Heart left ventricle (tissue), 16 donors: ENCODE measurements at regions not wholly inside any gene's neighbourhood (a gene's known extent, or its start where the extent isn't known, plus 50 kb on each side); places are given as distances from the start of the nearest gene placed in this dataset.

Source experiments
- ATAC-seq, 4 donors: fragments of 200-7000 bp; cut with Tn5 transposase; one replicate each; pipeline ENCODE4 v1.9.1; 2020 to 2022; ENCODE audit warnings: moderate library complexity in 4 of 4, mild to moderate bottlenecking in 3 of 4, moderate number of reproducible peaks in 1 of 4
- DNase-seq, 5 donors: peaks; one replicate each; pipeline ENCODE4 v3.0.0-alpha.2; 2020
- H3K27ac ChIP-seq, 12 donors: fragments of 200-600 bp; sonication (generic) in 4 of 12; one replicate each; pipeline versions ENCODE4 v1.5.0 to v1.8.0; 2016 to 2022; ENCODE audit warnings: mild to moderate bottlenecking in 2 of 12
- H3K27me3 ChIP-seq, 9 donors: fragments of 200-600 bp; sonication (generic) in 2 of 9; one replicate each; pipeline versions ENCODE4 v1.5.1 to v1.8.0; 2016 to 2022; ENCODE audit warnings: mild to moderate bottlenecking in 3 of 9
- H3K36me3 ChIP-seq, 9 donors: fragments of 200-600 bp; sonication (generic) in 2 of 9; one replicate each; pipeline versions ENCODE4 v1.5.0 to v1.8.0; 2018 to 2022; ENCODE audit warnings: mild to moderate bottlenecking in 2 of 9
- H3K4me1 ChIP-seq, 12 donors: fragments of 200-600 bp; sonication (generic) in 4 of 12; one replicate each; pipeline versions ENCODE4 v1.5.0 to v1.8.0; 2016 to 2022; ENCODE audit warnings: mild to moderate bottlenecking in 3 of 12
- H3K4me3 ChIP-seq, 12 donors: fragments of 200-600 bp; sonication (generic) in 4 of 12; one replicate each; pipeline versions ENCODE4 v1.5.0 to v1.8.0; 2017 to 2022; ENCODE audit warnings: mild to moderate bottlenecking in 9 of 12, moderate library complexity in 4 of 12
- H3K9me3 ChIP-seq, 12 donors: fragments of 200-600 bp; sonication (generic) in 4 of 12; one replicate each; pipeline versions ENCODE4 v1.5.0 to v1.8.0; 2016 to 2022; ENCODE audit warnings: mild to moderate bottlenecking in 1 of 12
- POLR2A ChIP-seq, 2 donors: fragments of 450-650 bp; IDR thresholded peaks; one replicate each; pipeline ENCODE4 v1.6.1; 2017; ENCODE audit warnings: antibody characterized with exemption in 2 of 2, mild to moderate bottlenecking in 2 of 2, moderate library complexity in 2 of 2
- WGBS, 4 donors: extraction: QIAGEN DNeasy Blood & Tissue Kit in 2 of 4; methylation state at CpG; one replicate each; pipeline versions ENCODE4 v1.1.5 to v1.1.7; 2013 to 2018; 5-methylcytosine and 5-hydroxymethylcytosine counted together
- intact Hi-C, 10 donors: fragments of 100-400 bp; cut with DNase I; formaldehyde crosslinking; loops; one replicate each; pipeline versions ENCODE4 v1.11.1 to v1.14.2; 2022
- TF ChIP-seq, protein P1 (sequence below), 12 donors: fragments of 200-600 bp; sonication (generic) in 4 of 12; IDR thresholded peaks; one replicate each; pipeline versions ENCODE4 v1.5.0 to v1.8.0; 2018 to 2022; ENCODE audit warnings: antibody characterized with exemption in 12 of 12, mild to moderate bottlenecking in 5 of 12
- donor health status: ischemic (EF 13 %, LVEDD 7.1; RV severe dilation, severe dysfunction).
- donor health status: healthy with polysubstance abuse.
- donor health status: DM: no; HTN: yes; CAD: no.
- donor health status: DM: no; HTN: no; CAD: no.
- donor health status: ischemic (EF 25% LVEDD 6.9; RV normal size, moderate dysfunction).
- donor health status: ischemic (EF 25% LVEDD 5.7; RV mildly dilated, moderate dysfunction).
- donor health status: healthy.
- donor health status: DM: yes; HTN: yes; CAD: no.
- donor health status: ischemic (EF 35%, LVEDD 5.7; RV mildly dilated, moderate dysfunction).
- donor health status: nonischemic (EF 11% LVEDD 7.7; RV severe dilation, severe dysfunction).
- donor health status: DM: yes; HTN: yes; CAD: no.
- donor health status: PGD.
- donor health status: ischemic (EF 29% LVEDD 5.4; RV normal size, mild dysfunction).
- donor health status: nonischemic (EF 23%, LVEDD 6.1; RV moderate dilation, normal function).

DNA sequence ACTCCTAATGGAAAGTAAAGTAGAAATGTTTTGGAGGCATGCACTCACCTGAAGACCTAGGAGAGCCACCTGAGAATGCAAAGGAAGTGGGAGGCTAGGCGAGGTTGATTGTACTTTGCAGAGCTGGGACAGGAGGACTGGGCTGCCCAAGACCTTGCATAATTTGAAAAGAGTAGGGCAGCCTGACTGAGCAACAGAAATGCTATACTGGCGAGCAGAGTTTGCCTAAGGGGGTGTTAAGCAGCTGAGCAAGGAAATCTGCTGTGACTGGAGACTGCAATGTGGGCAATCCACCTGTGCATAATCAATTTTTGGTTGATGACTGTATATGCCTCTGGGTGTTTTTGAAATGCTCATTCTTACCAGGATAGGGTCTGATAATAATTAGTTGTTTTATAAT lies 834.1 kb downstream of the TRHDE start:
- DNase-seq = no peak
- H3K9me3 ChIP-seq = peaks cover 0 to 5% (median 0%) of the 10 kb centered on the region in 12 donors
- 48 to 60% (median 56%) methylated on average over 2 of the region's 2 CpGs for WGBS, 4 donors
- TF ChIP-seq, protein P1, sequence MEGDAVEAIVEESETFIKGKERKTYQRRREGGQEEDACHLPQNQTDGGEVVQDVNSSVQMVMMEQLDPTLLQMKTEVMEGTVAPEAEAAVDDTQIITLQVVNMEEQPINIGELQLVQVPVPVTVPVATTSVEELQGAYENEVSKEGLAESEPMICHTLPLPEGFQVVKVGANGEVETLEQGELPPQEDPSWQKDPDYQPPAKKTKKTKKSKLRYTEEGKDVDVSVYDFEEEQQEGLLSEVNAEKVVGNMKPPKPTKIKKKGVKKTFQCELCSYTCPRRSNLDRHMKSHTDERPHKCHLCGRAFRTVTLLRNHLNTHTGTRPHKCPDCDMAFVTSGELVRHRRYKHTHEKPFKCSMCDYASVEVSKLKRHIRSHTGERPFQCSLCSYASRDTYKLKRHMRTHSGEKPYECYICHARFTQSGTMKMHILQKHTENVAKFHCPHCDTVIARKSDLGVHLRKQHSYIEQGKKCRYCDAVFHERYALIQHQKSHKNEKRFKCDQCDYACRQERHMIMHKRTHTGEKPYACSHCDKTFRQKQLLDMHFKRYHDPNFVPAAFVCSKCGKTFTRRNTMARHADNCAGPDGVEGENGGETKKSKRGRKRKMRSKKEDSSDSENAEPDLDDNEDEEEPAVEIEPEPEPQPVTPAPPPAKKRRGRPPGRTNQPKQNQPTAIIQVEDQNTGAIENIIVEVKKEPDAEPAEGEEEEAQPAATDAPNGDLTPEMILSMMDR (IDR thresholded peaks at IDR 0.05) = no peak
- TF ChIP-seq POLR2A (IDR thresholded peaks at IDR 0.05) = no peak
- no peak overlapping the region for H3K27ac ChIP-seq
- no peaks in the 10 kb centered on the region for H3K36me3 ChIP-seq
- H3K27me3 ChIP-seq = no peaks in the 10 kb centered on the region
- H3K4me1 ChIP-seq = no peaks in the 10 kb centered on the region
- no peak for ATAC-seq
- H3K4me3 ChIP-seq = no peak overlapping the region
- intact Hi-C loops = no loop called here

DNA sequence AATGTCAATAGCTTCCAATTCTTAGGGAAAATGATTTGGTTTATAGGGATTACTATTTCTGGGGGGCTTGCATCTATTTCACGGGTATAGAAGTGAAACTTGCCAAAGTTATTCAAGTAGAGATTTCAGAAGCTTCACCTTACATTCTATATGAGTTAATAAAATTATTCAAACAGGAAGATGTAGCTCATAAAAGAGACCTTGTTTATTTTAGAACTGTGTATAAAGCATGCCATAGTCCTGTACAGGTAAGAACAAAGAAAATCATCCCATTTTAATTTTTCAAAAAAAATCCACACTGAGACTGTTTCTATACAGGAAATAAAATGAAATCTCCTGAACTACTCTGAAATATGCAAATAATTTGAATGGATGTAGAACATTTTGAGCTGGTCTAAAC lies 834.7 kb downstream of the TRHDE start:
- no peak for ATAC-seq
- Histone ChIP-seq H3K4me1 (no peaks in the 10 kb centered on the region), H3K9me3 (peaks cover 0 to 5% (median 0%) of the 10 kb centered on the region in 12 donors), H3K27ac (no peak overlapping the region), H3K36me3 (no peaks in the 10 kb centered on the region), H3K27me3 (no peaks in the 10 kb centered on the region), H3K4me3 (no peak overlapping the region)
- intact Hi-C loops = no loop called here
- DNase-seq = no peak
- TF ChIP-seq POLR2A (IDR thresholded peaks at IDR 0.05) = no peak
- TF ChIP-seq, protein P1 (IDR thresholded peaks at IDR 0.05) = no peak
- 61 to 69% (median 62%) methylated on average over 1 of the region's 1 CpG for WGBS, 4 donors

DNA sequence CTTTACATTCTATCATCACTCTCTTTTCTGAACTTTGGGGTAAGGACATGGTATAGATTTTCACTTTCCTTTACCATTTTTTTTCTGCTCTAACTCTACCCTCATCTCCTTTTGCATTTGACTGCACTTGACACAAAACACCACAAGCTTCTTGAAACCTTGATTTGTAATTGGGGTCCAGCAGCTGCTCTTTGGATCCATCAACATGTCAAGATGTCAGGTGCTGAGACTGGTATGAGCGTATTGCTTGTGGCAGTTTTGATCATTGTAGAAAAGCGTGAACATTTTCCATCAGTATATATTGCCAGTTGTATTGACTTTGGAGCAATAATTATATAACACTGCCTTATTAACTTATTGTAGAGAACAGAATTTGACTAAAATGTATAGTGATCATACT lies 838.6 kb downstream of the TRHDE start:
- H3K9me3 ChIP-seq = no peaks in the 10 kb centered on the region
- WGBS, 4 donors = 84 to 92% (median 88%) methylated on average over 2 of the region's 2 CpGs
- intact Hi-C loops = no loop called here
- no peaks in the 10 kb centered on the region for H3K4me1 ChIP-seq
- ATAC-seq (no peak), DNase-seq (no peak)
- TF ChIP-seq POLR2A (IDR thresholded peaks at IDR 0.05) = no peak
- TF ChIP-seq, protein P1 (IDR thresholded peaks at IDR 0.05) = no peak
- no peak overlapping the region for H3K4me3 ChIP-seq
- no peaks in the 10 kb centered on the region for H3K27me3 ChIP-seq
- H3K27ac ChIP-seq = no peak overlapping the region
- H3K36me3 ChIP-seq = no peaks in the 10 kb centered on the region

DNA sequence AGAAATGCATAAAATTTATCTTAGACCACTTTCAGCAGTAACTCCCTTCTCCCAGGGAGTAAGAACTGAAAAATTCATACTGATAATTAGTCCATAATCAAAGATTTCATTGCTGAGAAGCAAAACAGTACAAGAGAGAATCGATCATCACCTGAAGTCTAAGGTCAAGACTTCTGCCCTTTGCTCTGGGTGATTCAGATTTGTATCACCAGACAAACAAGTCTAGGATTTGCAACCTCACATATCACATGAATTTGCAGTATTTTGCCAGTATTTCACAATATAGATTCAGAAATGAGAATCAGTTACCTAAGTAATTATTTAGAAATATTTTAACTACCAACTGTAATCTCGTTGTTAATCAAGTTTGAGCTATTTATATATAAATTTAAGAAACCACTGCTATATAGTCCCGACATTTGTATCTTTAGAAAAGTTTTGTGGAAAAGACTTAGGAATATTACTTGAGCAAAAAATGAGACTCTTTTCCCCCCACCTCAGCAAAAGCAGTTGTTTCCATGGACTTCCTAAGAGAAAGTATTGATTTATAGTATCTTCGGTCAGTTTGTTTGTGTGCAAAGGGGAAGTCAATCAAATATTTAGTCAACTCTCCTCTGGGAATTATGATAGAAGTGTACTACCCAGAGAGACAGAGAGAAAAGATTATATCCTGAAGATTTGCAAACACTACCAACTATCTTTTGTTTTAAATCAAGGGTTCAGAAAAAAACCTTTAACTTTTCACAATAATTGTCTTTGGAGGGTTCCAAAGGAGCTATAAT lies 840.1 kb downstream of the TRHDE start:
- ATAC-seq (no peak), DNase-seq (no peak)
- no peak overlapping the region for H3K27ac ChIP-seq
- TF ChIP-seq, protein P1 (IDR thresholded peaks at IDR 0.05) = no peak
- no peak for TF ChIP-seq POLR2A (IDR thresholded peaks at IDR 0.05)
- no peak overlapping the region for H3K4me3 ChIP-seq
- no peaks in the 10 kb centered on the region for H3K36me3 ChIP-seq
- WGBS, 4 donors = 75 to 80% (median 76%) methylated on average over 4 of the region's 4 CpGs
- intact Hi-C loops = no loop called here
- H3K4me1 ChIP-seq = no peaks in the 10 kb centered on the region
- peaks cover 0 to 6% (median 0%) of the 10 kb centered on the region in 12 donors for H3K9me3 ChIP-seq
- H3K27me3 ChIP-seq = no peaks in the 10 kb centered on the region
